Liver (tissue), 8 donors: ENCODE measurements at regions not wholly inside any gene's neighbourhood (a gene's known extent, or its start where the extent isn't known, plus 50 kb on each side); places are given as distances from the start of the nearest gene placed in this dataset.

Experiments used
- DNase-seq: peaks from one replicate; pipeline ENCODE4 v3.0.0-alpha.2; 2017; ENCODE audit warnings: low spot score
- H3K27ac ChIP-seq, 2 donors: one replicate each; pipeline ENCODE4 v1.7.0; 2013; ENCODE audit warnings: inconsistent platforms in 2 of 2, low read length in 2 of 2, control low read depth in 1 of 2, low read depth in 1 of 2, mild to moderate bottlenecking in 1 of 2
- H3K27me3 ChIP-seq, 4 donors: one replicate each; pipeline versions ENCODE4 v1.6.1 to v1.7.0; 2013; ENCODE audit warnings: low read length in 3 of 4, inconsistent platforms in 1 of 4, mild to moderate bottlenecking in 1 of 4, moderate library complexity in 1 of 4; ENCODE audit not compliant: control insufficient read depth in 4 of 4, insufficient read depth in 4 of 4
- H3K36me3 ChIP-seq, 4 donors: one replicate each; pipeline versions ENCODE4 v1.6.1 to v1.7.0; 2013; ENCODE audit warnings: low read length in 3 of 4, mild to moderate bottlenecking in 3 of 4, low read depth in 1 of 4, moderate library complexity in 1 of 4; ENCODE audit not compliant: control insufficient read depth in 4 of 4, insufficient read depth in 3 of 4
- H3K4me1 ChIP-seq, 4 donors: one replicate each; pipeline versions ENCODE4 v1.6.1 to v1.7.0; 2013; ENCODE audit warnings: low read length in 3 of 4, mild to moderate bottlenecking in 3 of 4, moderate library complexity in 1 of 4; ENCODE audit not compliant: control insufficient read depth in 4 of 4, insufficient read depth in 4 of 4
- H3K4me3 ChIP-seq, 3 donors: one replicate each; pipeline versions ENCODE4 v1.6.1 to v1.7.0; 2013; ENCODE audit warnings: low read length in 3 of 3, control low read depth in 1 of 3, low read depth in 1 of 3, mild to moderate bottlenecking in 1 of 3
- H3K9ac ChIP-seq, 2 donors: one replicate each; pipeline ENCODE4 v1.7.0; 2013; ENCODE audit warnings: low read length in 2 of 2, mild to moderate bottlenecking in 2 of 2, moderate library complexity in 2 of 2, control low read depth in 1 of 2, low read depth in 1 of 2
- H3K9me3 ChIP-seq, 4 donors: one replicate each; pipeline versions ENCODE4 v1.6.1 to v1.7.0; 2013; ENCODE audit warnings: low read length in 3 of 4; ENCODE audit not compliant: control insufficient read depth in 4 of 4
- EGR1 ChIP-seq, 2 donors: IDR thresholded peaks; 2 replicates each; pipeline ENCODE4 v1.6.1; 2016 to 2018; ENCODE audit warnings: antibody characterized with exemption in 2 of 2, low read depth in 2 of 2
- FOXA1 ChIP-seq: IDR thresholded peaks from 2 replicates; pipeline ENCODE4 v1.6.1; 2016; ENCODE audit warnings: antibody characterized with exemption
- FOXA2 ChIP-seq: IDR thresholded peaks from 2 replicates; pipeline ENCODE4 v1.6.1; 2016; ENCODE audit warnings: antibody characterized with exemption
- GABPA ChIP-seq, 2 donors: IDR thresholded peaks in 1 of 2; conservative IDR thresholded peaks in 1 of 2; 2 replicates each; pipeline ENCODE4 v1.6.1; 2016; ENCODE audit warnings: antibody characterized with exemption in 2 of 2, mild to moderate bottlenecking in 1 of 2, moderate library complexity in 1 of 2
- HNF4A ChIP-seq, 2 donors: conservative IDR thresholded peaks; 2 replicates each; pipeline ENCODE4 v1.6.1; 2016; ENCODE audit warnings: antibody characterized with exemption in 2 of 2, mild to moderate bottlenecking in 2 of 2
- HNF4G ChIP-seq: IDR thresholded peaks from 2 replicates; pipeline ENCODE4 v1.6.1; 2016; ENCODE audit warnings: antibody characterized with exemption
- JUND ChIP-seq, 2 donors: IDR thresholded peaks; 2 replicates each; pipeline ENCODE4 v1.6.1; 2016; ENCODE audit warnings: antibody characterized with exemption in 2 of 2
- MAX ChIP-seq: IDR thresholded peaks from 2 replicates; pipeline ENCODE4 v1.6.1; 2016; ENCODE audit warnings: antibody characterized with exemption
- NR2F2 ChIP-seq: IDR thresholded peaks from 2 replicates; pipeline ENCODE4 v1.6.1; 2016; ENCODE audit warnings: antibody characterized with exemption
- RAD21 ChIP-seq, 2 donors: IDR thresholded peaks; 2 replicates each; pipeline ENCODE4 v1.6.1; 2016; ENCODE audit warnings: antibody characterized with exemption in 2 of 2, mild to moderate bottlenecking in 2 of 2
- REST ChIP-seq: IDR thresholded peaks from 2 replicates; pipeline ENCODE4 v1.6.1; 2016; ENCODE audit warnings: antibody characterized with exemption, mild to moderate bottlenecking
- RXRA ChIP-seq, 2 donors: IDR thresholded peaks; 2 replicates each; pipeline ENCODE4 v1.6.1; 2017 to 2018; ENCODE audit warnings: antibody characterized with exemption in 2 of 2, mild to moderate bottlenecking in 1 of 2
- SP1 ChIP-seq: IDR thresholded peaks from 2 replicates; pipeline ENCODE4 v1.6.1; 2018; ENCODE audit warnings: antibody characterized with exemption, mild to moderate bottlenecking
- TAF1 ChIP-seq: conservative IDR thresholded peaks from 2 replicates; pipeline ENCODE4 v1.6.1; 2016; ENCODE audit warnings: antibody characterized with exemption, mild to moderate bottlenecking
- YY1 ChIP-seq: IDR thresholded peaks from 2 replicates; pipeline ENCODE4 v1.6.1; 2016; ENCODE audit warnings: antibody characterized with exemption, mild to moderate bottlenecking
- ZBTB33 ChIP-seq: IDR thresholded peaks from 2 replicates; pipeline ENCODE4 v1.6.1; 2016; ENCODE audit warnings: antibody characterized with exemption
- WGBS: extraction: QIAGEN DNeasy Blood & Tissue Kit; methylation state at CpG from one replicate; pipeline ENCODE4 v1.1.7; 2013; 5-methylcytosine and 5-hydroxymethylcytosine counted together
- TF ChIP-seq, protein P1 (sequence below): fragments of 150-350 bp; IDR thresholded peaks from 2 replicates; pipeline ENCODE4 v1.5.1; 2017; ENCODE audit warnings: improper control_type of control experiment, low read depth, low read length; ENCODE audit not compliant: missing input control
- TF ChIP-seq, protein P2 (sequence below): IDR thresholded peaks from 2 replicates; pipeline ENCODE4 v1.6.1; 2016; ENCODE audit warnings: antibody characterized with exemption
- donor health status: healthy.
- donor health status: healthy.
- donor health status: healthy.
- donor health status: healthy.
- donor health status: healthy.

- no peaks in the 10 kb centered on the region for H3K9me3 ChIP-seq
- no peak overlapping the region for H3K4me3 ChIP-seq
- no peak overlapping the region for H3K9ac ChIP-seq
- no peak for TF ChIP-seq HNF4A (conservative IDR thresholded peaks at IDR 0.05)
- no peak for TF ChIP-seq FOXA1
- no peak for TF ChIP-seq YY1
- no peak for TF ChIP-seq GABPA (IDR thresholded peaks at IDR 0.05 in 1 of 2, conservative IDR thresholded peaks at IDR 0.05 in 1 of 2)
- no peak for DNase-seq
- peaks cover under 1 to 2% (median 1%) of the 10 kb centered on the region in 4 donors for H3K4me1 ChIP-seq
- H3K36me3 ChIP-seq, result no peaks in the 10 kb centered on the region
- 80% methylated on average over 1 of the region's 1 CpG for whole genome bisulfite sequencing
- no peaks in the 10 kb centered on the region for H3K27me3 ChIP-seq
- no peak overlapping the region for H3K27ac ChIP-seq
Observed at GRCh38 chr18:45268583-45268982, 346.7 kb upstream of the SLC14A2 start.

- Histone ChIP-seq H3K9me3 (peaks cover 0 to under 1% (median 0%) of the 10 kb centered on the region in 4 donors), H3K4me3 (no peak overlapping the region), H3K4me1 (peaks cover 2 to 14% (median 11%) of the 10 kb centered on the region in 4 donors), H3K27ac (no peak overlapping the region), H3K36me3 (no peaks in the 10 kb centered on the region), H3K27me3 (no peaks in the 10 kb centered on the region), H3K9ac (no peak overlapping the region)
- no peak for DNase-seq
- no peak for TF ChIP-seq YY1
- TF ChIP-seq MAX, result no peak
Observed at GRCh38 chr18:45270289-45270771, 344.9 kb upstream of the SLC14A2 start.

DNA sequence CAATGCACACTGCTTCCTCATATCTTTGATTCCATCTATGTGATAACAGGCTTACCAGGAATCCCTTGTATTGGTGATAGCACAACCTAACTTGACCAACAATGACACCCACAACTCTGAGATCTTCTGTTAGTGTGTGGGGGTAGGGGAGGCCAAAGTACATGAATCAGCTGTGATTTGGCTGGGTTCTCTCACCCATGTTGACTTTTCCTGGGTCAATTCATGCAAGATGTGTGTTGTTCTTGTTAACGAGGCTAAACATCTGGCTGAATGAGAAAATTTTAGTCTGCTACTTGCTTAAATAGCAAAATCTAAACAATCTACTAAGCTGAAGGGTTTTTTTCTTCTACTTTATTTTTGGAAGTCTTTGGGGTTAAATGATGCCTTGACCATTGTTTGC lies 341.2 kb upstream of the SLC14A2 start:
- no peak overlapping the region for H3K4me3 ChIP-seq
- 18% methylated on average over 1 of the region's 1 CpG for WGBS
- peaks cover 0 to 1% (median 0%) of the 10 kb centered on the region in 4 donors for H3K9me3 ChIP-seq
- H3K9ac ChIP-seq, result no peak overlapping the region
- peak overlapping the region; percentile 13 to 33 for H3K27ac ChIP-seq
- H3K27me3 ChIP-seq, result no peaks in the 10 kb centered on the region
- DNase-seq, result no peak
- H3K36me3 ChIP-seq, result no peaks in the 10 kb centered on the region
- peaks cover 2 to 14% (median 11%) of the 10 kb centered on the region in 4 donors for H3K4me1 ChIP-seq
- TF ChIP-seq, protein P1, sequence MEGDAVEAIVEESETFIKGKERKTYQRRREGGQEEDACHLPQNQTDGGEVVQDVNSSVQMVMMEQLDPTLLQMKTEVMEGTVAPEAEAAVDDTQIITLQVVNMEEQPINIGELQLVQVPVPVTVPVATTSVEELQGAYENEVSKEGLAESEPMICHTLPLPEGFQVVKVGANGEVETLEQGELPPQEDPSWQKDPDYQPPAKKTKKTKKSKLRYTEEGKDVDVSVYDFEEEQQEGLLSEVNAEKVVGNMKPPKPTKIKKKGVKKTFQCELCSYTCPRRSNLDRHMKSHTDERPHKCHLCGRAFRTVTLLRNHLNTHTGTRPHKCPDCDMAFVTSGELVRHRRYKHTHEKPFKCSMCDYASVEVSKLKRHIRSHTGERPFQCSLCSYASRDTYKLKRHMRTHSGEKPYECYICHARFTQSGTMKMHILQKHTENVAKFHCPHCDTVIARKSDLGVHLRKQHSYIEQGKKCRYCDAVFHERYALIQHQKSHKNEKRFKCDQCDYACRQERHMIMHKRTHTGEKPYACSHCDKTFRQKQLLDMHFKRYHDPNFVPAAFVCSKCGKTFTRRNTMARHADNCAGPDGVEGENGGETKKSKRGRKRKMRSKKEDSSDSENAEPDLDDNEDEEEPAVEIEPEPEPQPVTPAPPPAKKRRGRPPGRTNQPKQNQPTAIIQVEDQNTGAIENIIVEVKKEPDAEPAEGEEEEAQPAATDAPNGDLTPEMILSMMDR, result no peak
- TF ChIP-seq TAF1 (no peak), EGR1 (IDR thresholded peaks at IDR 0.05; ENCODE audit: low read depth in 2 of 2) (peak; percentile 14 to 84), RAD21 (IDR thresholded peaks at IDR 0.05) (peak; percentile 60 to 70), SP1 (peak; percentile 94), GABPA (IDR thresholded peaks at IDR 0.05 in 1 of 2, conservative IDR thresholded peaks at IDR 0.05 in 1 of 2) (no peak), RXRA (IDR thresholded peaks at IDR 0.05) (peak; percentile 95 to 97), JUND (IDR thresholded peaks at IDR 0.05) (peak; percentile 73 to 82), HNF4A (conservative IDR thresholded peaks at IDR 0.05) (peak; percentile 96 to 98), HNF4G (peak; percentile 95), FOXA2 (peak; percentile 99), MAX (peak; percentile 63), YY1 (peak; percentile 64), FOXA1 (peak; percentile 99), REST (peak; percentile 72), NR2F2 (no peak), ZBTB33 (peak; percentile 83)
- TF ChIP-seq, protein P2, sequence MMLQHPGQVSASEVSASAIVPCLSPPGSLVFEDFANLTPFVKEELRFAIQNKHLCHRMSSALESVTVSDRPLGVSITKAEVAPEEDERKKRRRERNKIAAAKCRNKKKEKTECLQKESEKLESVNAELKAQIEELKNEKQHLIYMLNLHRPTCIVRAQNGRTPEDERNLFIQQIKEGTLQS, result peak; percentile 46
